Mesenchymal stem cell (in vitro differentiated cells and primary cell): ENCODE measurements at regions not wholly inside any gene's neighbourhood (a gene's known extent, or its start where the extent isn't known, plus 50 kb on each side); places are given as distances from the start of the nearest gene placed in this dataset.

Experiments
- DNase-seq: peaks from one replicate; pipeline ENCODE4 v3.0.0-alpha.2; 2013
- H2AFZ ChIP-seq: one replicate; pipeline ENCODE4 v1.6.1; 2013; ENCODE audit warnings: low read depth, mild to moderate bottlenecking, control low read depth, inconsistent platforms, low read length, moderate library complexity
- H2AK5ac ChIP-seq: 2 replicates; pipeline ENCODE4 v1.6.1; 2013; ENCODE audit warnings: low read length, moderate library complexity, mild to moderate bottlenecking, inconsistent platforms; ENCODE audit not compliant: severe bottlenecking
- H2BK120ac ChIP-seq: one replicate; pipeline ENCODE4 v1.6.1; 2013; ENCODE audit warnings: low read depth, mild to moderate bottlenecking, inconsistent platforms, low read length, moderate library complexity
- H2BK12ac ChIP-seq, 2 experiments: one replicate each; pipeline ENCODE4 v1.6.1; 2013; ENCODE audit warnings: inconsistent platforms in 2 of 2, low read length in 2 of 2, mild to moderate bottlenecking in 2 of 2, moderate library complexity in 2 of 2, control low read depth in 1 of 2
- H2BK15ac ChIP-seq: one replicate; pipeline ENCODE4 v1.6.1; 2013; ENCODE audit warnings: mild to moderate bottlenecking, low read depth, inconsistent platforms; ENCODE audit not compliant: poor library complexity, severe bottlenecking
- H2BK5ac ChIP-seq: 2 replicates; pipeline ENCODE4 v1.6.1; 2013; ENCODE audit warnings: low read depth, mild to moderate bottlenecking, low read length, control low read depth, inconsistent platforms; ENCODE audit not compliant: poor library complexity, severe bottlenecking
- H3K14ac ChIP-seq, 2 experiments: one replicate each; pipeline ENCODE4 v1.6.1; 2013; ENCODE audit warnings: inconsistent platforms in 2 of 2, low read length in 2 of 2, control low read depth in 1 of 2, mild to moderate bottlenecking in 1 of 2, moderate library complexity in 1 of 2
- H3K18ac ChIP-seq, 2 experiments: one replicate each; pipeline ENCODE4 v1.6.1; 2013; ENCODE audit warnings: inconsistent platforms in 2 of 2, low read length in 2 of 2, control low read depth in 1 of 2, low read depth in 1 of 2, mild to moderate bottlenecking in 1 of 2
- H3K23ac ChIP-seq, 2 experiments: one replicate each; pipeline ENCODE4 v1.6.1; 2013; ENCODE audit warnings: inconsistent platforms in 2 of 2, low read length in 2 of 2, mild to moderate bottlenecking in 2 of 2, moderate library complexity in 2 of 2, control low read depth in 1 of 2
- H3K27ac ChIP-seq: 2 replicates; pipeline ENCODE4 v1.5.1; 2013; ENCODE audit warnings: mild to moderate bottlenecking, moderate library complexity, low read length, control low read depth, inconsistent platforms; ENCODE audit not compliant: poor library complexity, severe bottlenecking
- H3K27me3 ChIP-seq, 2 experiments: 2 replicates each; pipeline versions ENCODE4 v1.6.1 to v1.7.0; 2013; ENCODE audit warnings: low read length in 2 of 2, mild to moderate bottlenecking in 2 of 2, moderate library complexity in 2 of 2, control low read depth in 1 of 2, inconsistent platforms in 1 of 2; ENCODE audit not compliant: control insufficient read depth in 1 of 2, insufficient read depth in 1 of 2
- H3K36me3 ChIP-seq, 2 experiments: 2 replicates each; pipeline versions ENCODE4 v1.6.1 to v1.7.0; 2013; ENCODE audit warnings: low read length in 2 of 2, control low read depth in 1 of 2, inconsistent platforms in 1 of 2, low read depth in 1 of 2, mild to moderate bottlenecking in 1 of 2; ENCODE audit not compliant: insufficient read depth in 2 of 2, control insufficient read depth in 1 of 2
- H3K4ac ChIP-seq, 2 experiments: one replicate each; pipeline ENCODE4 v1.6.1; 2013; ENCODE audit warnings: inconsistent platforms in 2 of 2, low read length in 2 of 2, mild to moderate bottlenecking in 2 of 2, moderate library complexity in 2 of 2, control low read depth in 1 of 2, low read depth in 1 of 2
- H3K4me1 ChIP-seq: 2 replicates; pipeline ENCODE4 v1.6.1; 2013; ENCODE audit warnings: low read depth, low read length, control low read depth; ENCODE audit not compliant: control insufficient read depth, insufficient read depth
- H3K4me2 ChIP-seq: 2 replicates; pipeline ENCODE4 v1.6.1; 2013; ENCODE audit warnings: low read length, mild to moderate bottlenecking, inconsistent platforms; ENCODE audit not compliant: poor library complexity, severe bottlenecking
- H3K4me3 ChIP-seq, 2 experiments: 2 replicates each; pipeline versions ENCODE4 v1.5.1 to v1.7.0; 2013; ENCODE audit warnings: low read length in 2 of 2, mild to moderate bottlenecking in 2 of 2, control low read depth in 1 of 2, low read depth in 1 of 2; ENCODE audit not compliant: insufficient read depth in 1 of 2
- H3K79me1 ChIP-seq: replicated peaks from 2 replicates; pipeline ENCODE4 v1.6.1; 2013; ENCODE audit warnings: mild to moderate bottlenecking, control low read depth, low read length, inconsistent platforms; ENCODE audit not compliant: poor library complexity, severe bottlenecking
- H3K9ac ChIP-seq: 2 replicates; pipeline ENCODE4 v1.7.0; 2013; ENCODE audit warnings: mild to moderate bottlenecking, low read length, moderate library complexity
- H3K9me3 ChIP-seq: 2 replicates; pipeline ENCODE4 v1.7.0; 2013; ENCODE audit warnings: mild to moderate bottlenecking, low read length; ENCODE audit not compliant: control insufficient read depth
- H4K8ac ChIP-seq: one replicate; pipeline ENCODE4 v1.6.1; 2013; ENCODE audit warnings: inconsistent platforms, mild to moderate bottlenecking, low read length, moderate library complexity
- H4K91ac ChIP-seq: one replicate; pipeline ENCODE4 v1.6.1; 2013; ENCODE audit warnings: mild to moderate bottlenecking, low read length, inconsistent platforms
- WGBS: methylation state at CpG from one replicate; pipeline ENCODE4 v1.1.7; 2013; ENCODE audit warnings: mixed read lengths; 5-methylcytosine and 5-hydroxymethylcytosine counted together

DNA sequence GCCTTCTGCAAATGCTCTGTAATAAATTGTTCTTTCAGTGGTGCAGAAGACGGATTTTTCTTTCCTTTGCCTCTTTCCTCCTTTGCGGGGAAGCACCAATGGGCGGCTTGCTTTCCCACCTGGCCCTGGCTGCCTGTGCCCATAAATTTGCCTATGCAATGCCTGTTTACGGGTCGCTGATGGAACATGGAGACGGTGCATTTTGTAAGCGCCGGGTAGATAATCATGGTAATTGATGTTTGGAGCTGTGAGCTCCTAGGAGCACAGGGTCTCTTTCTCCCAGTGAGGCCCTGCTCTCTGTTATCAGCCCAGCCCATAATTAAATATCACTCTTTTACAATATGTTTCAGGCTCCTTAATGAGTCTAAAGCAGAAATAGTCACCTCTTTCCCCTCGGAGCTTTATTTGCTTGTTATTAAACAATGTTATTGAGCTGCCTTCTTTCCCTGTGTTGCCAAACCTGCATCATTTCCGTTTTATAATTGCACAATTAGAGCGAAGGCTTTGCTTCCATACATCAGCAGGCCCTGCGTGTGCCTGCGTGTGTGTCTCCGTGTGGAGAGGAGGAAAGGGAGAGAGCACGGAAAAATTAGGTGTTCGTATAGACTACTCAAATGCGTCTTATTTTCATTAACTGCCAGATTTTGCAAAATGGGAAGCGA lies 437.4 kb upstream of the POU3F3 start:
- 76% methylated on average over 18 of the region's 18 CpGs for WGBS
- Histone ChIP-seq H3K36me3 (no peaks in the 10 kb centered on the region), H2AFZ (no peak overlapping the region), H3K4ac (no peak overlapping the region), H2BK120ac (no peak overlapping the region), H2BK15ac (no peak overlapping the region), H2BK12ac (no peak overlapping the region), H3K27ac (no peak overlapping the region), H3K18ac (no peak overlapping the region), H3K9ac (no peak overlapping the region), H2AK5ac (no peak overlapping the region), H3K9me3 (no peaks in the 10 kb centered on the region), H4K8ac (no peak overlapping the region), H3K14ac (no peak overlapping the region), H2BK5ac (no peak overlapping the region), H3K4me3 (no peak overlapping the region), H4K91ac (no peak overlapping the region), H3K4me2 (no peak overlapping the region), H3K23ac (no peak overlapping the region), H3K27me3 (no peaks in the 10 kb centered on the region), H3K79me1 (no peaks in the 10 kb centered on the region), H3K4me1 (no peaks in the 10 kb centered on the region)
- DNase-seq: no peak

- Histone ChIP-seq H3K4me2 (no peak overlapping the region), H3K18ac (no peak overlapping the region), H3K27ac (no peak overlapping the region), H3K4me3 (no peak overlapping the region), H4K8ac (no peak overlapping the region), H3K14ac (no peak overlapping the region), H3K4ac (no peak overlapping the region), H2BK120ac (no peak overlapping the region), H3K9ac (no peak overlapping the region), H2BK5ac (no peak overlapping the region), H3K23ac (no peak overlapping the region), H2AK5ac (no peak overlapping the region), H2BK15ac (no peak overlapping the region), H3K36me3 (no peaks in the 10 kb centered on the region), H2BK12ac (no peak overlapping the region), H4K91ac (no peak overlapping the region), H2AFZ (no peak overlapping the region), H3K27me3 (no peaks in the 10 kb centered on the region), H3K4me1 (no peaks in the 10 kb centered on the region), H3K79me1 (no peaks in the 10 kb centered on the region), H3K9me3 (no peaks in the 10 kb centered on the region)
- no CpG with 5 or more reads among the region's 2 CpGs for WGBS
- no peak for DNase-seq
Observed at GRCh38 chr2:104420420-104420819, 433.5 kb upstream of the POU3F3 start.

GRCh38 chr2:104420953-104421352 lies 433.0 kb upstream of the POU3F3 start:
- no peak overlapping the region for H2BK5ac ChIP-seq
- H2BK12ac ChIP-seq: no peak overlapping the region
- no peak overlapping the region for H4K8ac ChIP-seq
- H3K14ac ChIP-seq: no peak overlapping the region
- no peak overlapping the region for H4K91ac ChIP-seq
- no peaks in the 10 kb centered on the region for H3K79me1 ChIP-seq
- no peak overlapping the region for H3K23ac ChIP-seq
- no peak overlapping the region for H3K4me3 ChIP-seq
- no peak overlapping the region for H2AK5ac ChIP-seq
- H2AFZ ChIP-seq: no peak overlapping the region
- no peaks in the 10 kb centered on the region for H3K36me3 ChIP-seq
- 77% methylated on average over 3 of the region's 3 CpGs for WGBS
- no peak overlapping the region for H3K4ac ChIP-seq
- no peak overlapping the region for H3K9ac ChIP-seq
- H3K4me1 ChIP-seq: no peaks in the 10 kb centered on the region
- no peak for DNase-seq
- no peak overlapping the region for H2BK15ac ChIP-seq
- H2BK120ac ChIP-seq: no peak overlapping the region
- no peak overlapping the region for H3K18ac ChIP-seq
- no peaks in the 10 kb centered on the region for H3K27me3 ChIP-seq
- no peaks in the 10 kb centered on the region for H3K9me3 ChIP-seq
- H3K27ac ChIP-seq: no peak overlapping the region
- H3K4me2 ChIP-seq: no peak overlapping the region

DNA sequence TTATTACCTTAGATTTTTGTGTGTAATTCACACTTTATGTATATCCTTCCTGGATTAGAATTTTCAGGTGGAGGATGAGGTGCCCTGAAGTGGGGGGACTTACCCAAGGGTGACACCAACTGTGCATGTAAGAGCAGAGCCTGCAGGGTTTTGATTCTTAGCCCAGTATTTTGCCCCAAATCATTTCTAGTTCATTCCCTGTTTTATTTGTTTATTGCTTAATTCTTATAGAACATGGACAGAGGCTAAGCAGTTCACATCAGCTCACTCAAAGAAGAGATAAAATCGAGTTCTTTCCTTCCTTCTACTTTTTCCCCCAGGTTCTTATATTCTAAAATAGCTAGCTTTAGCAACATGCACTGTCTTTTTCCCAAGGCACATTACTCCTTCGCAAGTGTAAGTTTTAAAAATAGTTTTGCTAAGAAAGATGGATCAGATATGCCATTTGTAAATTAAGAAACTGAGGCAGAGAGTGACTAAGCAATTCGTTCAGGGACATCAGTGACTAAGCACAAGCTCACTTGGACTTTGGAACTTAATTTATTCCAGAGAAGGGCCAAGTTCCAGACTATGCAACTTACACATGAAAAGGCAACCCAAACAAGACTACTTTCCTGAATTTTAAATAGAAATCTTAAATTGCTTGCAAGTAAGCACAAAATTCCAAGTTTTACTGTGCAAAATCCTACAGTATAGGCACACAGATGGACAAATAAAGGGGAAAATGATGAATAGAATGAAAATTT lies 427.9 kb upstream of the POU3F3 start:
- Histone ChIP-seq H3K9me3 (no peaks in the 10 kb centered on the region), H3K4me2 (no peak overlapping the region), H3K79me1 (no peaks in the 10 kb centered on the region), H3K18ac (no peak overlapping the region), H3K4ac (no peak overlapping the region), H3K14ac (no peak overlapping the region), H3K36me3 (no peaks in the 10 kb centered on the region), H2BK12ac (no peak overlapping the region), H2AK5ac (no peak overlapping the region), H3K27me3 (no peaks in the 10 kb centered on the region), H2BK15ac (no peak overlapping the region), H2BK5ac (no peak overlapping the region), H2BK120ac (no peak overlapping the region), H2AFZ (no peak overlapping the region), H4K8ac (no peak overlapping the region), H4K91ac (no peak overlapping the region), H3K23ac (no peak overlapping the region), H3K27ac (no peak overlapping the region), H3K9ac (no peak overlapping the region), H3K4me1 (no peaks in the 10 kb centered on the region), H3K4me3 (no peak overlapping the region)
- no peak for DNase-seq
- WGBS: 52% methylated on average over 3 of the region's 3 CpGs
